ENCODE measurements at regions not wholly inside any gene's neighbourhood (a gene's known extent, or its start where the extent isn't known, plus 50 kb on each side); places are given as distances from the start of the nearest gene placed in this dataset.

GRCh38 chr16:6694636-6695035, 638.0 kb upstream of the RBFOX1 start:
- POLR2A ChIA-PET, result no interaction called here
- H3K4me1 ChIP-seq (ENCODE audit: control insufficient read depth, insufficient read depth, low read length), result no peaks in the 10 kb centered on the region
- H3K4me3 ChIP-seq (ENCODE audit: low read depth, low read length), result no peak overlapping the region
- CTCF ChIA-PET, result no interaction called here
- no peaks in the 10 kb centered on the region for H3K36me3 ChIP-seq (ENCODE audit: control insufficient read depth in 2 of 2, insufficient read depth in 1 of 2, low read length in 2 of 2)
- TF ChIP-seq ZNF169 (tag by site-specific recombination; IDR thresholded peaks at IDR 0.05) (no peak), ZNF501 (tag by site-specific recombination; IDR thresholded peaks at IDR 0.05) (no peak), PRDM10 (tag by site-specific recombination; IDR thresholded peaks at IDR 0.05) (no peak), ZNF140 (tag by site-specific recombination; IDR thresholded peaks at IDR 0.05) (no peak), ZNF785 (tag by site-specific recombination; IDR thresholded peaks at IDR 0.05) (no peak), ZBTB6 (tag by site-specific recombination; IDR thresholded peaks at IDR 0.05) (no peak), PBX3 (CRISPR knock-in tag; IDR thresholded peaks at IDR 0.05) (no peak), ZNF175 (tag by site-specific recombination; IDR thresholded peaks at IDR 0.05) (no peak), ZBTB48 (tag by site-specific recombination; IDR thresholded peaks at IDR 0.05) (no peak), SP3 (tag by site-specific recombination; IDR thresholded peaks at IDR 0.05) (no peak), ZFP69B (tag by site-specific recombination; IDR thresholded peaks at IDR 0.05) (no peak), ZNF449 (tag by site-specific recombination; IDR thresholded peaks at IDR 0.05) (no peak), KLF8 (tag by site-specific recombination; IDR thresholded peaks at IDR 0.05) (no peak), ZNF324 (tag by site-specific recombination; IDR thresholded peaks at IDR 0.05) (no peak), ZNF302 (tag by site-specific recombination; IDR thresholded peaks at IDR 0.05; ENCODE audit: low read depth) (no peak), REST (tag by site-specific recombination; IDR thresholded peaks at IDR 0.05) (no peak), ZNF596 (tag by site-specific recombination; IDR thresholded peaks at IDR 0.05) (no peak), ZNF600 (tag by site-specific recombination; IDR thresholded peaks at IDR 0.05) (no peak), ZNF747 (tag by site-specific recombination; IDR thresholded peaks at IDR 0.05) (no peak)
- H3K9me3 ChIP-seq (ENCODE audit: control insufficient read depth, insufficient read depth, low read depth, low read length), result no peaks in the 10 kb centered on the region
- H3K27ac ChIP-seq (ENCODE audit: extremely low read depth, low read depth, low read length), result no peak overlapping the region

All from HEK293 (cell line).